Activated T-cell treated with anti-CD3 and anti-CD28 coated beads, Interleukin-2, amount 50 U/mL, for 72 hours (primary cell): ENCODE measurements at regions not wholly inside any gene's neighbourhood (a gene's known extent, or its start where the extent isn't known, plus 50 kb on each side); places are given as distances from the start of the nearest gene placed in this dataset.
"Not testable (repeated sequence)": the region's sequence is repeated elsewhere in the genome, so short reads cannot be mapped to it uniquely, and the experiment has no call there.

Source experiments
- ATAC-seq, 2 donors: fragments of 150-1000 bp; cut with Tn5 transposase; replicated peaks in 1 of 2; 2 replicates each; pipeline ENCODE4 v1.10.0; 2021; ENCODE audit warnings: moderate library complexity in 2 of 2, mild to moderate bottlenecking in 1 of 2
- DNase-seq, 2 donors: peaks; one replicate each; pipeline ENCODE4 v3.0.0; 2021 to 2022; ENCODE audit warnings: mixed read lengths in 1 of 2
- H3K27ac Mint-ChIP-seq: one replicate; pipeline ENCODE4 v1.8.0; 2022; ENCODE audit warnings: mild to moderate bottlenecking, moderate library complexity, mixed read lengths
- H3K27me3 Mint-ChIP-seq: one replicate; pipeline ENCODE4 v1.8.0; 2022; ENCODE audit warnings: low read depth, mixed read lengths
- H3K36me3 Mint-ChIP-seq, 2 donors: one replicate each; pipeline ENCODE4 v1.8.0; 2022; ENCODE audit warnings: mixed read lengths in 2 of 2, mild to moderate bottlenecking in 1 of 2; ENCODE audit not compliant: insufficient read depth in 2 of 2
- H3K4me1 Mint-ChIP-seq: one replicate; pipeline ENCODE4 v1.8.0; 2022; ENCODE audit warnings: low read depth, mixed read lengths
- H3K4me3 Mint-ChIP-seq, 2 donors: one replicate each; pipeline ENCODE4 v1.8.0; 2022; ENCODE audit warnings: mild to moderate bottlenecking in 2 of 2, mixed read lengths in 2 of 2, moderate library complexity in 2 of 2
- H3K9me3 Mint-ChIP-seq, 2 donors: one replicate each; pipeline ENCODE4 v1.8.0; 2022; ENCODE audit warnings: mixed read lengths in 2 of 2

DNA sequence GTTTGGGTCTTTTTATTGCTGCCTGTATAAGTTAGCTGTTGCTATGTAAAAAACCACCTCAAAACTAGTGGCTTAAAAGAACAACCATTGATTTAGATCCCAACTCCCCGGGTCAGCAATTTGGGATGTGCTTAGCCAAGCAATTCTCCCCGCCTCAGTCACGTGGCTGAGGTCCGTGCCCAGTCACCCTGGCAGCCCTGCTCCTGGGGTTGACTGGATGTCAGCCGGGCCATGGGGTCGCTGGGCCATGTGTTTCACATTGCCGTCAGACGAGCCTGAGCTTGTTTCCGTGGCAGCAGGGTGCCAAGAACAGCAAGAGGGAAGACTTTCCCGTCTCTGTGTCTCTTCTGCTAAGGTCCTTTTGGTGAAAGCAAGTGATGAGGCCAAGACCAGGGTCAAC is 345.7 kb upstream of the FAT1 start:
- H3K4me1 Mint-ChIP-seq: no peaks in the 10 kb centered on the region
- no peak overlapping the region for H3K4me3 Mint-ChIP-seq
- DNase-seq (no peak), ATAC-seq (no peak)
- H3K27me3 Mint-ChIP-seq: no peaks in the 10 kb centered on the region
- peaks cover 0 to 2% of the 10 kb centered on the region in 2 donors for H3K36me3 Mint-ChIP-seq
- peaks cover 2 to 6% of the 10 kb centered on the region in 2 donors for H3K9me3 Mint-ChIP-seq
- no peak overlapping the region for H3K27ac Mint-ChIP-seq

DNA sequence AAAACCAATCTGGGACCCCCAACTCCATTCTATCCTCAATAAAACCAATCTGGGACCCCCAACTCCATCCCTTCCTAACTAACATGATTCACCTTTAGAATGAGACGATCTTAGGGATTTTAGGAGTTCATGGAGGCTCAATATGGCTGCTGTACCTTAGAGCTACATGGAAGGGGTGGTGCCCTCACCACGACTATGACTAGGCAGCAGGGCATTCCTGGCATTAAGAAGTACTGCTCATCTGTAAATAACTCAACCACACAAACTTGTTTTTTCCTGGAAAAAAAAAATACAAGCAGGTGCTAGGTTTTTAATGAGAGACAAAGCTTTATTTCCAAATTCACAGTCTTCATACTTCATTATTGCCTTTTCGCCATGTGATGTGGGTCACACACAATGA is 346.5 kb upstream of the FAT1 start:
- no peak for ATAC-seq
- no peaks in the 10 kb centered on the region for H3K27me3 Mint-ChIP-seq
- H3K9me3 Mint-ChIP-seq: peaks cover 3 to 6% of the 10 kb centered on the region in 2 donors
- H3K4me3 Mint-ChIP-seq: no peak overlapping the region
- H3K27ac Mint-ChIP-seq: no peak overlapping the region
- DNase-seq: no peak
- no peaks in the 10 kb centered on the region for H3K4me1 Mint-ChIP-seq
- peaks cover 0 to 2% of the 10 kb centered on the region in 2 donors for H3K36me3 Mint-ChIP-seq

DNA sequence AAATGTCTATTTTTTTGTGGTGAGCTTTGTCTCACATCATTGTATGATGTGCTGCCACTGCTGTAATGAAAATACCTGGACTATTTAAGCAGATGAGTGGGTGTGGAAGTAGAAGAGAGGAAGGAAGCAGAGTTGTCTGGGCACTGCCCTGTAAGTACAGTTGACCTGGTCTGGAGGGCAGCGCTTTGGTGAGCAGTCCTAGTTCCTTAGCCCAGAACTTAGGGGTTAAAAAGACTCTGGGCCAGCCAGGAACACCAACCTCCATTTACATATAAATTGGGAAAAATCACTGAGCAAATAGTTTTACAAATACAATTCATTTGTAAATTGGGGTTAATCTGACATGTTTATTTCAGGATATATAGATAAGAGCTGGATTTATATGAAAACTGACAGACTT is 347.1 kb upstream of the FAT1 start:
- Mint-ChIP-seq H3K9me3 (peaks cover 3 to 6% of the 10 kb centered on the region in 2 donors), H3K4me3 (no peak overlapping the region), H3K27me3 (no peaks in the 10 kb centered on the region), H3K36me3 (peaks cover 0 to 2% of the 10 kb centered on the region in 2 donors), H3K4me1 (no peaks in the 10 kb centered on the region), H3K27ac (no peak overlapping the region)
- DNase-seq: no peak
- no peak for ATAC-seq

DNA sequence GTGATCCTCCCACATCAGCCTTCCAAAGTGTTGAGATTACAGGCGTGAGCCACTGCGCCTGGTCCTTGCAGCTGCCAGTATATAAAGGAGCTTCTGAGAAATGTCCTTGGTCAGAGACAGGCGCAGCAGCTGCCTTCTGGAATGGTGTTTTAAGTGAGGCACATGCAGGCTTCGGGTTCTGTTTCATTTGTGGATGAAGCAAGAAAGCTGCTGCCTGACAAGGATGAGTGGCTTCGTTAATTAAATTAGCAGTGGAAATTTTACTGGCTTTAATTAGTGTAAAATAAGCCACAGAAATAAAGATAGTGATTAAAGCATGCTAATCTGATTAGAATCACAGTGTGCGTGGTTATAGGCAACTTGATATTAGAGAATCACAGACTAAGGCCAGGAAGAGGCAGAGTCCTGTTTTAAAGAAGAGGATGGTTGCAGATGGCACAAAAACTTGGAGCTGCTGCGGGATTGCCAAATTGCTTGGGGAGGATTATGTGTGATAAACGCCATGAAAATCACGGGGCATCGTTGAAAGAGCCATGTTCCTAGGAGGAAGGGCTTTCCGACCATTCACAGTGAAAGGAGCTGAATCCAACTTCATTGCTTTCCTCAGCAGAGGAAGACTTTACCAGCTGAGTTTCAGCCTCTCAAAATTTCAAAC is 348.4 kb upstream of the FAT1 start:
- Mint-ChIP-seq H3K4me3 (no peak overlapping the region), H3K27ac (no peak overlapping the region), H3K36me3 (peaks cover 0 to 2% of the 10 kb centered on the region in 2 donors), H3K9me3 (peaks cover 3 to 6% of the 10 kb centered on the region in 2 donors), H3K4me1 (no peaks in the 10 kb centered on the region), H3K27me3 (no peaks in the 10 kb centered on the region)
- no peak for ATAC-seq
- no peak for DNase-seq

DNA sequence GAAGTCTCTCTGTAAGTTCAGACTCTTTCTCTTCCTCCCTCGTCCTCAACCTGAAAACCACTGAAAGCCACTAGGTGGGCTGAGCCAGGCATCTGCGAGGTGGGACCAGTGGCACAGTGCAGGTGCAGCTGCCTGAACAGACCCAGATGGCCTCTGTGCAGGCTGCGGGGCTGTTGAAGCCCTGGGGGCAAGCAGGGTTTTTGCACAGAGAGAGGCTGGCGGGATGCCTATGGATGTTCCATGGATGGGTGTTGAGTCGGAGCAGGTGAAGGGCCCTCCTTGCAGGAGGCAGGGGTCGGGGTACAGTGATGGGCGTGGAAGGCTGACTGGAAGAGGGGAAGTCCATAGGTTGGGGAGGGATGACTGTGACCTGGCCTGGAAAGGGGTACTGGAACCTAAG is 350.2 kb upstream of the FAT1 start:
- Mint-ChIP-seq H3K36me3 (peaks cover 0 to 2% of the 10 kb centered on the region in 2 donors), H3K27me3 (no peaks in the 10 kb centered on the region), H3K9me3 (peaks cover 5 to 6% of the 10 kb centered on the region in 2 donors), H3K4me1 (no peaks in the 10 kb centered on the region), H3K4me3 (no peak overlapping the region), H3K27ac (no peak overlapping the region)
- DNase-seq (no peak), ATAC-seq (no peak)

DNA sequence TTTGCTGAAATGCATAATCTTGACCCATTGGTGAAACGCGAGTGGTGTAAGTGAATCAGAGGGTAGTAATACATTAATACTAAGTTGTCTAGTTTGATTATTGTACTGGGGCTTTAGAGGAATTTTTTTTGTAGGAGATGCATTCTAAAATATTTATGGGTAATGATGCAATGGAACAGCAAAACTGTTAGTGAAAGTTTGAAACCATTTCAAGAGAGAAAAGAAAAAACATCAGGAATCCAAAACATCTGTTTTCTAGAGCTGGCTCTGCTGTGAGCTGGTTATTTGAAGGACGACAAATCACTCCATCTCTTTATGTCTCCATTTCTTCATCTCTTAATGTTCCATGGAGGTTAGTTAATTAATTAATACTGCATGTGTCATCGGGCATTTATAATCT is 351.9 kb upstream of the FAT1 start:
- Mint-ChIP-seq H3K4me3 (no peak overlapping the region), H3K4me1 (no peaks in the 10 kb centered on the region), H3K27me3 (no peaks in the 10 kb centered on the region), H3K36me3 (peaks cover 0 to 2% of the 10 kb centered on the region in 2 donors), H3K27ac (no peak overlapping the region), H3K9me3 (peaks cover 5 to 6% of the 10 kb centered on the region in 2 donors)
- DNase-seq (no peak), ATAC-seq (no peak)

DNA sequence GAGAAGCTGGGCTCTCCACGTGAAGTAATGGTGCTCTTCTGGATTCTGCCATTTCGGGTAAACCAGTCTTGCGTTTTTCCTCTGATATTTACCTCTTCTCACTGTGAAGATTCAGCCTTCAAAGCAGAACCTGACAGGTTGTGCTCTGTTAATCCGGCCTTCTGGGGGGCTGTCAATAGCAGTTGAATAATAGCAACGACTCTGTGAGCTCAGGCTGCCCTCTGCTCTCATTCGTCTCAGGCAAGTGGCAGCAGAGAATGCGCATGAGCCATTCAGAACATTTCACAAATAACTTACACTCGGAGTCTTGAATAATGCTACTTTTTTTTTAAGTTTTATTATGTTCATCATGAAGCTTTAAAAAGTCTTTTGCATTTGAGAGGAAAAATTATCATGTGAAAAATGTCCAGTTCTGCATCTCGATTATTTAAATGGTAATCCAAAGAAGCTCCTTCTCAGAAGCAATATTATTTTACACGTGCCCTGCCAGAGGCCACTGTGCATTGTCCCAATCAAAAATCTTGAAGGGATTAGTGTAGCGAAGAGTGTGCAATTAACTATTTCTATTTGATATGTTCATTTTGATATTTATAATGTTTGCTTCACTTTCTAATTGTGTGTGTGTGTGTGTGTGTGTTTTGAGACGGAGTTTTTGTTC is 354.2 kb upstream of the FAT1 start:
- Mint-ChIP-seq H3K27me3 (no peaks in the 10 kb centered on the region), H3K9me3 (peaks cover 5% of the 10 kb centered on the region in 2 donors), H3K27ac (no peak overlapping the region), H3K36me3 (peaks cover 0 to 2% of the 10 kb centered on the region in 2 donors), H3K4me1 (no peaks in the 10 kb centered on the region), H3K4me3 (no peak overlapping the region)
- DNase-seq (no peak), ATAC-seq (no peak)

DNA sequence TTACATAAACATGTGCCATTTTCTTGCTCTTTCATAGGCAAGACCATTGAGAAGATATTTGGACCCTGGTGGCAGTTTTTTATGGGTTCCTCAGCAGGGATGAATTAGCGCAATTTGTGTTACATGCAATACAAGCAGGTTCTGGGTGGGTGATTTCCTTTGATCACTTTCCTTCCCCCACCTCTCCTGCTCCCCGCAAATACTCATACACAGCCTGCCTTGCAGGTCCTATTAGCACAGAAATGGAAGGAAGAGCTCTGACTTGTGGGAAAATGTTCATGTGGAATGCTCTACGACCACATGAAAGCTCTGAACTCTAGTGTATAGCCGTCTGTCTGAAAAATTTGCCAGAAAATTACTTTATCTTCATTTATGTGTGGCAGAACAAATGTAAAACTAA is 361.0 kb upstream of the FAT1 start:
- no peak overlapping the region for H3K4me3 Mint-ChIP-seq
- DNase-seq (no peak), ATAC-seq (no peak)
- H3K36me3 Mint-ChIP-seq: no peaks in the 10 kb centered on the region
- H3K9me3 Mint-ChIP-seq: peaks cover under 1 to 1% of the 10 kb centered on the region in 2 donors
- H3K27me3 Mint-ChIP-seq: no peaks in the 10 kb centered on the region
- H3K4me1 Mint-ChIP-seq: no peaks in the 10 kb centered on the region
- H3K27ac Mint-ChIP-seq: no peak overlapping the region

DNA sequence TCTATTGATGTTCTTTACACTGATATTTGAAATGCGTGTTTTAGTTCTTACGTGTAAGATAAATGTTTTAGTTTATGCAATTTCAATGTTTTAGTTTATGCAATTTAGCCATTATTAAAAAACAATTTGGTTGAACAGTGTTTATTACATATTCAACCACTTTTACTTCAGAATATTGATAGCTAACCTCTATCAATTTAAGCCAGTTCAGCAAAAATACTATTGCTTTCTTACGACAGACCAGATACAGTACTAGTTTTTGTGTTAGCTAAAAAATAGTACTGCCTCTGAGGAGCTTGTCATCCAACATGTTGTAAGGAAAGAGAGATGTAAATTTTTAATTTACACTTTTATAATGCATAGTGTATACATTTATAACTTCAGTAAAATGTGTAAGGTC is 361.7 kb upstream of the FAT1 start:
- Mint-ChIP-seq H3K9me3 (peaks cover 1 to 2% of the 10 kb centered on the region in 2 donors), H3K4me1 (no peaks in the 10 kb centered on the region), H3K27ac (no peak overlapping the region), H3K27me3 (no peaks in the 10 kb centered on the region), H3K4me3 (no peak overlapping the region), H3K36me3 (no peaks in the 10 kb centered on the region)
- no peak for ATAC-seq
- DNase-seq: no peak

DNA sequence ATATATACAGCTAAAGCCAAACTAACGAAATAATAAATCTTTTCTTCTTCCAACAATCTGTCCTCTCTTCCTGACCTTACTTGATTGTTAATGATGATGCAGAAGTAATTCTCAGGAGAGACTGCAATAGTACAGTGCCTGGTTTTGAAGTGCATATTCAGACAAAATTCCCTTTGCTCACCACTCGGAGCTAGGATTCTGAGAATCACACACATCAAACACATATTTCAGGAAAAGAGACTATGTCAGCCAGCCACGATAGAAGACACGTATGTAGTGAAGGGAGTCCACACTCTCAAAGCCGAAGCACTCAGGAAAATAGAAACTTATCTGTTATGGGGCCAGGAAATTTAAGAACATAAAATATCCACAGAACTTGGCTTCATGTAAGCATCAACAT is 362.5 kb upstream of the FAT1 start:
- Mint-ChIP-seq H3K4me3 (no peak overlapping the region), H3K9me3 (peaks cover 4 to 5% of the 10 kb centered on the region in 2 donors), H3K4me1 (no peaks in the 10 kb centered on the region), H3K27me3 (no peaks in the 10 kb centered on the region), H3K36me3 (no peaks in the 10 kb centered on the region), H3K27ac (no peak overlapping the region)
- no peak for DNase-seq
- ATAC-seq: no peak

DNA sequence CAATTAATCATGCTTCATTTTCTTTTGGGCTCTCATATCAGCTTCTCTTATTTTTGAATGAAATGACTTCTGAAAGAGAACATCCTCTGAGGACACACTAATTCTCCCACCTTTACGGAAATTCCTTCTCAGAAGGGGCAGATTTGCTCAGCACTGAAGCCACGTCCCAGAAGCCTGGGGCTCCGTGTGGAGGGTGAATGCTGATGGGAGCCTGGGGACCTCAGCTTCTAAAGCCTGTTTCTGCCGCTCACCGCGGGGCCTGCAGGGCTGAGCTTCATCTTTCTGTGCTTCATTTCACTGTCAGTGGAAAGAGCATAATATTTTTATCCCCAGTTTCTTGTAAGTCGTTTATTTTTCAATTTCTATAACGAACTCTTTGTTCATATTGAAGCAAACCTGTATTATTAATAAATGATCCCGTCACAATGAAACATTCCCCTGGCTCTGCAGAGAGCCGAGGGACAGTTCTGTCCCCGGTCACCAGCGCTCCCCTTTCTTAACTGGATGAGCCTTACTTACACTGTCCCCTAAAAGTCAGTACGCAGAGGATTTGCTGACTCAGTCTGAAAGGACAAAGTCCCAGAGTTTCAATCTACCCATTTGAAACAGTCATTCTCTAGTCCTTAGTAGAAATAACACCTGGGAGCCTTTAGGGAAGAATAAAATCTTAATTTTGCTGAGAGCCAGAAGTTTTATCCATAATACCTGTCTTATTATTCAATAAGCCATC is 364.6 kb upstream of the FAT1 start:
- H3K9me3 Mint-ChIP-seq: peaks cover 4 to 6% of the 10 kb centered on the region in 2 donors
- no peak overlapping the region for H3K4me3 Mint-ChIP-seq
- H3K36me3 Mint-ChIP-seq: no peaks in the 10 kb centered on the region
- no peak for ATAC-seq
- DNase-seq: no peak
- H3K27me3 Mint-ChIP-seq: no peaks in the 10 kb centered on the region
- no peak overlapping the region for H3K27ac Mint-ChIP-seq
- H3K4me1 Mint-ChIP-seq: no peaks in the 10 kb centered on the region

DNA sequence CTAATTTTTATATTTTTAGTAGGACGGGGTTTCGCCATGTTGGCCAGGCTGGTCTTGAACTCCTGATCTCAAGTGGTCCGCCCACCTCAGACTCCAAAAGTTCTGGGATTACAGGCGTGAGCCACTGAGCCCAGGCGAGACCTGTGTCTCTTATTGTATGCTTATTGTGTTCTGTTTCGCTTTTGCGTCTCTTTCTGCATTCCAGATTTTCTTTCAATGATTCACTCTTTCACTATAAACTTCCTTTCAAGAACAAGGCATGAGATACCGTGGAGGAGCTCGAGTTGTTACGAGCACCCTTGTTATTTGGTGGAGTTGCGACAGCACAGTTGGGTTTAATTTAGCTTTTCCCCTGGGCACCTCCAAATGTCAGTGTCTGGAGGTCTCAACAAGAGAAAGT is 366.7 kb upstream of the FAT1 start:
- Mint-ChIP-seq H3K9me3 (peaks cover 3 to 9% of the 10 kb centered on the region in 2 donors), H3K4me1 (no peaks in the 10 kb centered on the region), H3K27me3 (no peaks in the 10 kb centered on the region), H3K4me3 (no peak overlapping the region), H3K36me3 (peaks cover 0 to under 1% of the 10 kb centered on the region in 2 donors), H3K27ac (no peak overlapping the region)
- no peak for ATAC-seq
- DNase-seq: no peak

DNA sequence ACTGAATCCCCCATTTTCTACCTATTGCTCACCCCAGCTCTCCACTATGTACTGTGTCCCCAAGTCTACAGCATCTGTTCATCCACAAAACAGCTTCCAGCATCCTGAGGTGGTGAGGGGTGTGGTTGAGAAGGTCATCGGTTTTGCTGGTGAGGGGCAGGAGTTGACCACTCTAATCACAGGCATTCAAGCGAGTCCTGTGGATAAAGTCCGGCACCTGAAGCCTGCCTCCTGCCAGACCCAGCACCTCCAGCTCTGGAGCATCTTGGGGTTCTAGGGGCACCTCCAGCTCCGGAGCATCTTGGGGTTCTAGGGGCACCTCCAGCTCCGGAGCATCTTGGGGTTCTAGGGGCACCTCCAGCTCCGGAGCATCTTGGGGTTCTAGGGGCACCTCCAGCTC is 367.2 kb upstream of the FAT1 start:
- peaks cover 3 to 10% of the 10 kb centered on the region in 2 donors for H3K9me3 Mint-ChIP-seq
- not testable (repeated sequence) for H3K4me1 Mint-ChIP-seq, DNase-seq, H3K27me3 Mint-ChIP-seq, H3K36me3 Mint-ChIP-seq, H3K4me3 Mint-ChIP-seq, ATAC-seq, H3K27ac Mint-ChIP-seq
